HepG2 (cell line): ENCODE measurements at regions not wholly inside any gene's neighbourhood (a gene's known extent, or its start where the extent isn't known, plus 50 kb on each side); places are given as distances from the start of the nearest gene placed in this dataset.

Source experiments
- ATAC-seq: fragments of 200-7000 bp; cut with Tn5 transposase; 3 replicates; pipeline ENCODE4 v1.9.1; 2020; ENCODE audit warnings: mild to moderate bottlenecking, moderate library complexity
- BruUV-seq: library from RNA; stranded (reverse); fragments of 400-500 nt; replicated peaks from 2 replicates; lab custom pipeline; 2021; lab: Mats Ljungman, UMichigan
- CTCF ChIA-PET: fragments of 300-600 bp; formaldehyde crosslinking; extraction: SDS; loops from one replicate; lab custom pipeline; 2021; ENCODE audit warnings: low total read pairs, inconsistent platforms, low intra/inter-chr PET ratio; lab: Yijun Ruan, JAX
- POLR2A ChIA-PET: fragments of 350-600 bp; sonication (Branson Sonifier 250); formaldehyde crosslinking; loops from one replicate; lab custom pipeline; 2020; ENCODE audit warnings: antibody characterized with exemption, inconsistent platforms; lab: Yijun Ruan, JAX
- DNase-seq: peaks from one replicate; pipeline ENCODE4 v3.0.0-alpha.2; 2015; ENCODE audit warnings: low spot score
- FAIRE-seq: peaks from 3 replicates; lab custom pipeline; 2011; peaks lifted over from hg19 to GRCh38; lab: Jason Lieb, UNC
- H2AFZ ChIP-seq: one replicate; pipeline ENCODE4 v1.6.1; 2011; ENCODE audit warnings: low read length, inconsistent platforms
- H3K27ac ChIP-seq: fragments of 300-600 bp; 3 replicates; pipeline ENCODE4 v1.8.0; 2011; ENCODE audit warnings: mixed run types, mild to moderate bottlenecking, mixed read lengths, low read length, inconsistent platforms; ENCODE audit not compliant: insufficient read depth; ENCODE audit errors: extremely low read length
- H3K27me3 ChIP-seq, 2 experiments: fragments of 200-600 bp in 1 of 2; 2 replicates in 1 of 2; 3 replicates in 1 of 2; pipeline versions ENCODE4 v1.6.0 to v1.8.0; 2011; ENCODE audit warnings: low read length in 2 of 2, mild to moderate bottlenecking in 2 of 2, moderate library complexity in 2 of 2, inconsistent platforms in 1 of 2; ENCODE audit not compliant: insufficient read depth in 2 of 2, control insufficient read depth in 1 of 2
- H3K36me3 ChIP-seq, 2 experiments: fragments of 200-600 bp in 1 of 2; replicated peaks in 1 of 2; 2 replicates in 1 of 2; 3 replicates in 1 of 2; pipeline versions ENCODE4 v1.5.1 to v1.8.0; 2011; ENCODE audit warnings: low read length in 2 of 2, inconsistent platforms in 1 of 2; ENCODE audit not compliant: insufficient read depth in 2 of 2, control insufficient read depth in 1 of 2
- H3K4me1 ChIP-seq: 2 replicates; pipeline ENCODE4 v1.5.1; 2012; ENCODE audit warnings: low read length, inconsistent platforms; ENCODE audit not compliant: insufficient read depth
- H3K4me2 ChIP-seq: 2 replicates; pipeline ENCODE4 v1.6.0; 2011; ENCODE audit warnings: low read depth, low read length, inconsistent platforms
- H3K4me3 ChIP-seq, 3 experiments: fragments of 200-600 bp in 1 of 3; sonication (generic), shearing (Covaris generic) in 1 of 3; replicated peaks in 1 of 3; 2 replicates each; pipeline ENCODE4 v1.5.1; 2011 to 2016; ENCODE audit warnings: low read length in 3 of 3, inconsistent platforms in 2 of 3, low read depth in 2 of 3, mild to moderate bottlenecking in 2 of 3, control low read depth in 1 of 3, mixed read lengths in 1 of 3; ENCODE audit not compliant: insufficient read depth in 1 of 3
- H3K79me2 ChIP-seq: one replicate; pipeline ENCODE4 v1.6.1; 2011; ENCODE audit warnings: low read length, inconsistent platforms; ENCODE audit not compliant: insufficient read depth
- H3K9ac ChIP-seq: 2 replicates; pipeline ENCODE4 v1.6.0; 2011; ENCODE audit warnings: mild to moderate bottlenecking, low read depth, low read length, inconsistent platforms; ENCODE audit not compliant: insufficient read depth
- H3K9me3 ChIP-seq: 2 replicates; pipeline ENCODE4 v1.5.1; 2012; ENCODE audit warnings: mild to moderate bottlenecking, low read length
- H4K20me1 ChIP-seq: 2 replicates; pipeline ENCODE4 v1.6.0; 2011; ENCODE audit warnings: inconsistent platforms, mild to moderate bottlenecking, low read length, moderate library complexity; ENCODE audit not compliant: insufficient read depth
- ATRX ChIP-seq: sonication (generic); formaldehyde crosslinking; IDR thresholded peaks from 2 replicates; pipeline ENCODE4 v1.4.0; 2020; ENCODE audit warnings: missing genetic modification reagents, borderline replicate concordance
- CREB1 ChIP-seq, 2 experiments: fragments of 450-650 bp in 1 of 2; IDR thresholded peaks; 2 replicates each; pipeline ENCODE4 v1.6.1; 2016 to 2017; ENCODE audit warnings: control low read depth in 1 of 2, mild to moderate bottlenecking in 1 of 2, missing compliant biosample characterization in 1 of 2, missing genetic modification characterization in 1 of 2
- E2F1 ChIP-seq: sonication (generic); formaldehyde crosslinking; IDR thresholded peaks from 2 replicates; pipeline ENCODE4 v1.5.0; 2020; ENCODE audit warnings: missing genetic modification reagents
- ERF ChIP-seq: IDR thresholded peaks from 2 replicates; pipeline ENCODE4 v1.6.1; 2018; ENCODE audit warnings: missing biosample characterization, missing genetic modification reagents
- GTF2F1 ChIP-seq: fragments of 150-350 bp; IDR thresholded peaks from 2 replicates; pipeline ENCODE4 v1.6.1; 2014; ENCODE audit warnings: low read length
- HNRNPL ChIP-seq: fragments of 200-400 bp; formaldehyde crosslinking; IDR thresholded peaks from 2 replicates; pipeline ENCODE4 v1.6.1; 2017; ENCODE audit warnings: mild to moderate bottlenecking, low read depth, low read length
- KDM5A ChIP-seq: fragments of 200-600 bp; sonication (generic); IDR thresholded peaks from 2 replicates; pipeline ENCODE4 v1.7.0; 2018; ENCODE audit warnings: antibody characterized with exemption, mild to moderate bottlenecking, low read length, borderline replicate concordance
- MTA3 ChIP-seq: sonication (generic); formaldehyde crosslinking; IDR thresholded peaks from 2 replicates; pipeline ENCODE4 v1.4.0; 2020; ENCODE audit warnings: missing genetic modification reagents
- NFKB2 ChIP-seq: sonication (generic); formaldehyde crosslinking; IDR thresholded peaks from 2 replicates; pipeline ENCODE4 v1.4.0; 2020; ENCODE audit warnings: missing genetic modification reagents, borderline replicate concordance
- POLR2AphosphoS2 ChIP-seq: IDR thresholded peaks from 2 replicates; pipeline ENCODE4 v1.6.1; 2011; ENCODE audit warnings: low read depth, low read length, improper control_type of control experiment
- STAT5B ChIP-seq: sonication (generic); formaldehyde crosslinking; IDR thresholded peaks from 2 replicates; pipeline ENCODE4 v1.4.0; 2020; ENCODE audit warnings: missing genetic modification reagents
- TOPORS ChIP-seq: sonication (generic); formaldehyde crosslinking; IDR thresholded peaks from 2 replicates; pipeline ENCODE4 v1.8.0; 2023; ENCODE audit warnings: mild to moderate bottlenecking, missing genetic modification reagents
- ZNF569 ChIP-seq: sonication (generic); formaldehyde crosslinking; IDR thresholded peaks from 2 replicates; pipeline ENCODE4 v1.5.0; 2020; ENCODE audit warnings: mild to moderate bottlenecking, missing genetic modification reagents, moderate library complexity, borderline replicate concordance
- ZNF589 ChIP-seq: sonication (generic); formaldehyde crosslinking; conservative IDR thresholded peaks from 2 replicates; pipeline ENCODE4 v1.8.0; 2022; ENCODE audit warnings: mild to moderate bottlenecking, moderate library complexity, missing genetic modification reagents
- ZNF878 ChIP-seq: sonication (generic); formaldehyde crosslinking; IDR thresholded peaks from 2 replicates; pipeline ENCODE4 v1.8.1; 2023; ENCODE audit warnings: mild to moderate bottlenecking, missing genetic modification reagents, moderate library complexity
- ZNF883 ChIP-seq: sonication (generic); formaldehyde crosslinking; IDR thresholded peaks from 2 replicates; pipeline ENCODE4 v1.5.1; 2020; ENCODE audit warnings: mild to moderate bottlenecking, missing genetic modification reagents; ENCODE audit errors: not compliant biosample characterization
- WGBS: methylation state at CpG from one replicate; pipeline ENCODE4 v1.1.6; 2017; ENCODE audit warnings: low lambda C conversion rate; 5-methylcytosine and 5-hydroxymethylcytosine counted together
- in situ Hi-C: cut with HindIII; loops from 2 replicates; pipeline ENCODE4 v1.10.0; 2017; ENCODE audit warnings: low pct_unique_long_range_greater_than_20kb; ENCODE audit not compliant: extremely low pct_ligation_motif_present
- intact Hi-C: fragments of 100-400 bp; cut with micrococcal nuclease; formaldehyde crosslinking; loops from one replicate; pipeline ENCODE4 v1.10.0; 2022; ENCODE audit not compliant: unreplicated experiment
- TF ChIP-seq, protein P1 (sequence below): sonication (generic); formaldehyde crosslinking; IDR thresholded peaks from 2 replicates; pipeline ENCODE4 v1.4.0; 2020; ENCODE audit warnings: missing genetic modification reagents

DNA sequence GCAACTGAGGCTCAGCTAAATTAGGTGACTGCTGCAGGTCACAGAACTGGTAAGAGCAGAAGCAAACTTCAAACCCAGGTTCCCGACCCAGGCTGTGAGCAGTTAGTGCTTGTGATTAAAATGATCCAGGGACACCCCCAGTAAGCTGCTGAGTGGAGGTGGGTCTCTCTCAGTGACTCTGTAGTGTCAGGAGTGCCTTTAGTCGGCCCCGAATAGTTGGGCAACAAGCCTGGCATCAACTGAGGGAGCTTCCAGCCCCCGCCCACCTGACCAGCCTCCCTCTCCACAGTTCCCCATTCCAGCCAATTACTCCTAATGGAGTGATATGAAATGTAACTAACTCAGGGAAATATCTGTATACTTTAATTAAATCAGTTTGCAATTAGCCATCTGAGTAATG lies 168.0 kb upstream of the SMAD3 start:
- BruUV-seq: no TSS peak
- Histone ChIP-seq H3K4me1 (0 out of 2 replicates have a peak, but pooled peaks cover 10% of the 10 kb centered on the region), H4K20me1 (no peaks in the 10 kb centered on the region), H3K27ac (no peak overlapping the region), H3K4me2 (no peak overlapping the region), H3K4me3 (no peak overlapping the region), H2AFZ (no peak overlapping the region), H3K27me3 (peaks cover 0 to 14% of the 10 kb centered on the region in 2 experiments; a peak in 1 of 5 replicates), H3K9ac (no peak overlapping the region), H3K36me3 (no peaks in the 10 kb centered on the region), H3K79me2 (no peaks in the 10 kb centered on the region), H3K9me3 (no peaks in the 10 kb centered on the region)
- ATAC-seq: no peak
- 0% methylated on average over 2 of the region's 4 CpGs for WGBS
- FAIRE-seq: no peak
- CTCF ChIA-PET: no interaction called here
- POLR2A ChIA-PET: no interaction called here
- no peak for DNase-seq
- no peak for TF ChIP-seq CREB1 (IDR thresholded peaks at IDR 0.05)
- no peak for TF ChIP-seq CREB1 (CRISPR knock-in tag; IDR thresholded peaks at IDR 0.05)
- no peak for TF ChIP-seq ATRX
- TF ChIP-seq HNRNPL: no peak
- TF ChIP-seq MTA3 (CRISPR knock-in tag): no peak
- TF ChIP-seq GTF2F1: no peak
- no peak for TF ChIP-seq ZNF589 (CRISPR knock-in tag)
- no peak for TF ChIP-seq ERF (CRISPR knock-in tag)
- TF ChIP-seq POLR2AphosphoS2: no peak
- TF ChIP-seq, protein P1, sequence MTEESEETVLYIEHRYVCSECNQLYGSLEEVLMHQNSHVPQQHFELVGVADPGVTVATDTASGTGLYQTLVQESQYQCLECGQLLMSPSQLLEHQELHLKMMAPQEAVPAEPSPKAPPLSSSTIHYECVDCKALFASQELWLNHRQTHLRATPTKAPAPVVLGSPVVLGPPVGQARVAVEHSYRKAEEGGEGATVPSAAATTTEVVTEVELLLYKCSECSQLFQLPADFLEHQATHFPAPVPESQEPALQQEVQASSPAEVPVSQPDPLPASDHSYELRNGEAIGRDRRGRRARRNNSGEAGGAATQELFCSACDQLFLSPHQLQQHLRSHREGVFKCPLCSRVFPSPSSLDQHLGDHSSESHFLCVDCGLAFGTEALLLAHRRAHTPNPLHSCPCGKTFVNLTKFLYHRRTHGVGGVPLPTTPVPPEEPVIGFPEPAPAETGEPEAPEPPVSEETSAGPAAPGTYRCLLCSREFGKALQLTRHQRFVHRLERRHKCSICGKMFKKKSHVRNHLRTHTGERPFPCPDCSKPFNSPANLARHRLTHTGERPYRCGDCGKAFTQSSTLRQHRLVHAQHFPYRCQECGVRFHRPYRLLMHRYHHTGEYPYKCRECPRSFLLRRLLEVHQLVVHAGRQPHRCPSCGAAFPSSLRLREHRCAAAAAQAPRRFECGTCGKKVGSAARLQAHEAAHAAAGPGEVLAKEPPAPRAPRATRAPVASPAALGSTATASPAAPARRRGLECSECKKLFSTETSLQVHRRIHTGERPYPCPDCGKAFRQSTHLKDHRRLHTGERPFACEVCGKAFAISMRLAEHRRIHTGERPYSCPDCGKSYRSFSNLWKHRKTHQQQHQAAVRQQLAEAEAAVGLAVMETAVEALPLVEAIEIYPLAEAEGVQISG (CRISPR knock-in tag): no peak
- TF ChIP-seq STAT5B (CRISPR knock-in tag): no peak
- TF ChIP-seq TOPORS (CRISPR knock-in tag): no peak
- TF ChIP-seq KDM5A: no peak
- no peak for TF ChIP-seq ZNF569
- no peak for TF ChIP-seq ZNF883 (CRISPR knock-in tag)
- no peak for TF ChIP-seq E2F1
- no peak for TF ChIP-seq NFKB2
- TF ChIP-seq ZNF878: no peak
- intact Hi-C loops (no loop called here), in situ Hi-C loops (no loop called here)
